HL-60 (cell line): ENCODE measurements at regions not wholly inside any gene's neighbourhood (a gene's known extent, or its start where the extent isn't known, plus 50 kb on each side); places are given as distances from the start of the nearest gene placed in this dataset.

Experiments
- DNase-seq, 2 experiments: peaks; one replicate each; pipeline ENCODE4 v3.0.0-alpha.2; 2010 to 2020; ENCODE audit warnings: low read depth in 1 of 2, low spot score in 1 of 2
- H3K27ac ChIP-seq: fragments of 250-450 bp; sonication (Bioruptor Pico); replicated peaks from 2 replicates; pipeline ENCODE4 v1.5.1; 2020; ENCODE audit warnings: mild to moderate bottlenecking, moderate library complexity
- H3K27me3 ChIP-seq: fragments of 250-450 bp; sonication (Bioruptor Pico); 2 replicates; pipeline ENCODE4 v1.5.1; 2021; ENCODE audit warnings: mild to moderate bottlenecking, moderate library complexity; ENCODE audit not compliant: insufficient read depth, poor library complexity, severe bottlenecking
- H3K4me3 ChIP-seq: replicated peaks from 2 replicates; pipeline ENCODE4 v1.5.1; 2011; ENCODE audit warnings: mild to moderate bottlenecking, control low read depth, low read length; ENCODE audit not compliant: insufficient read depth
- GABPA ChIP-seq: IDR thresholded peaks from 2 replicates; pipeline ENCODE4 v1.6.1; 2012; ENCODE audit warnings: low read depth
- POLR2AphosphoS5 ChIP-seq: IDR thresholded peaks from 2 replicates; pipeline ENCODE4 v1.6.1; 2012; ENCODE audit warnings: low read depth
- SPI1 ChIP-seq: IDR thresholded peaks from 2 replicates; pipeline ENCODE4 v1.6.1; 2012; ENCODE audit warnings: low read depth, mild to moderate bottlenecking, borderline replicate concordance
- TF ChIP-seq, protein P1 (sequence below): IDR thresholded peaks from 2 replicates; pipeline ENCODE4 v1.6.1; 2012; ENCODE audit warnings: low read depth; ENCODE audit not compliant: insufficient replicate concordance
- TF ChIP-seq, protein P2 (sequence below): IDR thresholded peaks from one replicate; pipeline ENCODE4 v1.5.1; 2011; ENCODE audit warnings: low read length, control low read depth, inconsistent platforms; ENCODE audit not compliant: insufficient read depth

DNA sequence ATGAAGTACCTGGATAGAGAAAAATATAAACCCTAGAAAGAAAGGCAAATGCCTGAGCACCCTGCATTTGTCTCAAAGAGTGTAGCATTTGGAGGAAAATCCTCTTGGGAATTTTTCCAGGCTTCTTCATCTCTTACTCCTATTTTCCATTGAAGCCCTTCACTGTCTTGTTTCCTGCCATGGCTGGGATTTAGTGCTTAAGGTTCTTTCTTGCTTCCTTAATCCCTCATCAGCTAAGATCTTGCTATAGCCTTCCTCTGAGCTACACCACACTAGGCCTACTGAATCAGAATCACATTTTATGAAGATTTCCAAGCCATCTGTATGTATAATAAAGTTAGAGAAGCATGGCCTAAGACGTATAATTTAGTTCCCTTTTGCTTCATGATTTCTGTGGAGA, 97.5 kb upstream of the PHYHIPL start:
- DNase-seq, result no peak
- Histone ChIP-seq H3K4me3 (no peak overlapping the region), H3K27me3 (no peaks in the 10 kb centered on the region), H3K27ac (no peak overlapping the region)
- TF ChIP-seq, protein P1, sequence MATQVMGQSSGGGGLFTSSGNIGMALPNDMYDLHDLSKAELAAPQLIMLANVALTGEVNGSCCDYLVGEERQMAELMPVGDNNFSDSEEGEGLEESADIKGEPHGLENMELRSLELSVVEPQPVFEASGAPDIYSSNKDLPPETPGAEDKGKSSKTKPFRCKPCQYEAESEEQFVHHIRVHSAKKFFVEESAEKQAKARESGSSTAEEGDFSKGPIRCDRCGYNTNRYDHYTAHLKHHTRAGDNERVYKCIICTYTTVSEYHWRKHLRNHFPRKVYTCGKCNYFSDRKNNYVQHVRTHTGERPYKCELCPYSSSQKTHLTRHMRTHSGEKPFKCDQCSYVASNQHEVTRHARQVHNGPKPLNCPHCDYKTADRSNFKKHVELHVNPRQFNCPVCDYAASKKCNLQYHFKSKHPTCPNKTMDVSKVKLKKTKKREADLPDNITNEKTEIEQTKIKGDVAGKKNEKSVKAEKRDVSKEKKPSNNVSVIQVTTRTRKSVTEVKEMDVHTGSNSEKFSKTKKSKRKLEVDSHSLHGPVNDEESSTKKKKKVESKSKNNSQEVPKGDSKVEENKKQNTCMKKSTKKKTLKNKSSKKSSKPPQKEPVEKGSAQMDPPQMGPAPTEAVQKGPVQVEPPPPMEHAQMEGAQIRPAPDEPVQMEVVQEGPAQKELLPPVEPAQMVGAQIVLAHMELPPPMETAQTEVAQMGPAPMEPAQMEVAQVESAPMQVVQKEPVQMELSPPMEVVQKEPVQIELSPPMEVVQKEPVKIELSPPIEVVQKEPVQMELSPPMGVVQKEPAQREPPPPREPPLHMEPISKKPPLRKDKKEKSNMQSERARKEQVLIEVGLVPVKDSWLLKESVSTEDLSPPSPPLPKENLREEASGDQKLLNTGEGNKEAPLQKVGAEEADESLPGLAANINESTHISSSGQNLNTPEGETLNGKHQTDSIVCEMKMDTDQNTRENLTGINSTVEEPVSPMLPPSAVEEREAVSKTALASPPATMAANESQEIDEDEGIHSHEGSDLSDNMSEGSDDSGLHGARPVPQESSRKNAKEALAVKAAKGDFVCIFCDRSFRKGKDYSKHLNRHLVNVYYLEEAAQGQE, result no peak
- TF ChIP-seq POLR2AphosphoS5, result no peak
- TF ChIP-seq GABPA, result no peak
- TF ChIP-seq, protein P2, sequence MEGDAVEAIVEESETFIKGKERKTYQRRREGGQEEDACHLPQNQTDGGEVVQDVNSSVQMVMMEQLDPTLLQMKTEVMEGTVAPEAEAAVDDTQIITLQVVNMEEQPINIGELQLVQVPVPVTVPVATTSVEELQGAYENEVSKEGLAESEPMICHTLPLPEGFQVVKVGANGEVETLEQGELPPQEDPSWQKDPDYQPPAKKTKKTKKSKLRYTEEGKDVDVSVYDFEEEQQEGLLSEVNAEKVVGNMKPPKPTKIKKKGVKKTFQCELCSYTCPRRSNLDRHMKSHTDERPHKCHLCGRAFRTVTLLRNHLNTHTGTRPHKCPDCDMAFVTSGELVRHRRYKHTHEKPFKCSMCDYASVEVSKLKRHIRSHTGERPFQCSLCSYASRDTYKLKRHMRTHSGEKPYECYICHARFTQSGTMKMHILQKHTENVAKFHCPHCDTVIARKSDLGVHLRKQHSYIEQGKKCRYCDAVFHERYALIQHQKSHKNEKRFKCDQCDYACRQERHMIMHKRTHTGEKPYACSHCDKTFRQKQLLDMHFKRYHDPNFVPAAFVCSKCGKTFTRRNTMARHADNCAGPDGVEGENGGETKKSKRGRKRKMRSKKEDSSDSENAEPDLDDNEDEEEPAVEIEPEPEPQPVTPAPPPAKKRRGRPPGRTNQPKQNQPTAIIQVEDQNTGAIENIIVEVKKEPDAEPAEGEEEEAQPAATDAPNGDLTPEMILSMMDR, result no peak
- no peak for TF ChIP-seq SPI1

DNA sequence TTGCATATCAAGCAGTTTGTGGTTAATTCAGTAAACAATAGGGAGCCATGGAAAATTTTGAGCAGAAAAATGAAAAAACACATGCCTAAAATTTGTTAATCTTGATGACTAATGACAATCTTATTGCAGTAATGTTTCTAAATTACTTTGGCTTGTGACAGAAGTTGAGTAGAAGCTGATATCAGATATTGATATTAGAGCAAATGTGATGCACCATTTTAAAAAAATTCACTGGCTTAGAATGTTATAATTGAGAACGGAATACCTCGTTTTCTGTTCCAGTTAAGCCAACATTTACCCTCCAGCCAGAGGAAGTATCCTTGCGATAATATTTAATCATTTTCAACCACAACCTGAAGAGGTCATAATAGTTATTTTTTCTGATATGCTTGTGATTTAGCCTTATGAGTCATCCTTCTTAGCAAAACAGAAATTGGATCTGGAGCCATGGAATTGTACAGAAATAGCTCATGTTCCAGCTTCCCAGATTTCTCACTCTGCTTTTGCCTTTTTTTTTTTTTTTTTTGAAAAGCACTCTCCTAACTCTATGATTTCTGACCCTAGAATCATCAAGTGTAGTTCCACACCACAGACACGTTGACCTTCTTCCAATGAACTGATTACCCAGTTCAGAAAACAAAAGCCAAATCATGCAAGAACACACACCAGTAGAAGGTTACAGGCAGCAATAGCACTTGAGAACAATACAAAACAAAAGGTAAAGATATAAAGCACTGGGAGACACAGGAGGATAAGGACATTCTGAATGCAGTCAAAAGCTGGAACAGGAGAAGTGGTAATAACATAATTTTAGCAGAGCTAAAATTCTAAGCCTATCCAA, 96.8 kb upstream of the PHYHIPL start:
- no peaks in the 10 kb centered on the region for H3K27me3 ChIP-seq
- DNase-seq, result no peak
- no peak overlapping the region for H3K4me3 ChIP-seq
- H3K27ac ChIP-seq, result no peak overlapping the region
- no peak for TF ChIP-seq POLR2AphosphoS5
- TF ChIP-seq, protein P1, result no peak
- no peak for TF ChIP-seq GABPA
- TF ChIP-seq SPI1, result no peak
- TF ChIP-seq, protein P2, result no peak

DNA sequence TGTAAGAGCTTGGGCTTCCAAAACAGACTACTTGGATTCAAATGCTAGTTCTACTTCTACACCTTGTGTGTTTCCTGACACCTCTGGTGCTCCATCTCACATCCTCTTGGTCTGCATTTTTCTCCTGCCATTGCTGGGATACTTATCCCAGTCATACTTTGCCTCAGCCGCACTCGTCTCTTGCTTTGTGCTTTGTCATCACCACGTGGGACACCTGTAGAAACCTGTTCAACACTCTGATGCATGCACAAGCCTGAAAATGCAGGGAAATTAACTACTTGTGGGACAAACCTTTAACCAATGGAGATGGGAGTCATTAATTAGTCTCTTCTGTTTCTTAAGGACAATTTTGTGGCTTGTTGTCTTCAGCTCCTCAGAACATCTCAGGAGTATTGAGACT, 94.2 kb upstream of the PHYHIPL start:
- DNase-seq, result no peak
- Histone ChIP-seq H3K4me3 (no peak overlapping the region), H3K27me3 (no peaks in the 10 kb centered on the region), H3K27ac (no peak overlapping the region)
- TF ChIP-seq POLR2AphosphoS5 (no peak), SPI1 (no peak), GABPA (no peak)
- TF ChIP-seq, protein P1, result no peak
- TF ChIP-seq, protein P2, result no peak
